OCI-LY1 (cell line): ENCODE measurements at regions not wholly inside any gene's neighbourhood (a gene's known extent, or its start where the extent isn't known, plus 50 kb on each side); places are given as distances from the start of the nearest gene placed in this dataset.
"Not testable (repeated sequence)": the region's sequence is repeated elsewhere in the genome, so short reads cannot be mapped to it uniquely, and the experiment has no call there.

Experiments used
- H2AFZ ChIP-seq: fragments of 200-600 bp; sonication (generic), shearing (Covaris generic); 2 replicates; pipeline ENCODE4 v1.6.0; 2014; ENCODE audit warnings: antibody characterized with exemption, mild to moderate bottlenecking, low read length
- H3F3A ChIP-seq: fragments of 200-600 bp; sonication (generic), shearing (Covaris generic); 2 replicates; pipeline ENCODE4 v1.6.0; 2014; ENCODE audit warnings: mild to moderate bottlenecking, antibody characterized with exemption, low read length, moderate library complexity; ENCODE audit not compliant: insufficient read depth
- H3K27ac ChIP-seq: fragments of 200-600 bp; sonication (generic); 2 replicates; pipeline ENCODE4 v1.5.1; 2014; ENCODE audit warnings: low read length, mixed run types, mild to moderate bottlenecking, low read depth; ENCODE audit not compliant: poor library complexity, severe bottlenecking
- H3K27me3 ChIP-seq: fragments of 200-600 bp; sonication (generic); 2 replicates; pipeline ENCODE4 v1.6.0; 2014; ENCODE audit warnings: antibody characterized with exemption, mild to moderate bottlenecking, low read length, moderate library complexity; ENCODE audit not compliant: insufficient read depth
- H3K36me3 ChIP-seq: fragments of 200-600 bp; sonication (generic); 2 replicates; pipeline ENCODE4 v1.6.1; 2014; ENCODE audit warnings: mild to moderate bottlenecking, antibody characterized with exemption, low read length, moderate library complexity, mixed read lengths; ENCODE audit not compliant: insufficient read depth
- H3K4me1 ChIP-seq: fragments of 200-600 bp; sonication (generic); 2 replicates; pipeline ENCODE4 v1.5.1; 2014; ENCODE audit warnings: mild to moderate bottlenecking, low read length, moderate library complexity; ENCODE audit not compliant: insufficient read depth, severe bottlenecking
- H3K4me2 ChIP-seq: fragments of 200-600 bp; sonication (generic), shearing (Covaris generic); 2 replicates; pipeline ENCODE4 v1.6.1; 2014; ENCODE audit warnings: low read length
- H3K4me3 ChIP-seq: fragments of 200-600 bp; sonication (generic); 2 replicates; pipeline ENCODE4 v1.5.1; 2014; ENCODE audit warnings: low read length, low read depth, mild to moderate bottlenecking, mixed read lengths; ENCODE audit not compliant: poor library complexity, severe bottlenecking
- H3K79me2 ChIP-seq: fragments of 200-600 bp; shearing (Covaris generic); 2 replicates; pipeline ENCODE4 v1.6.1; 2016; ENCODE audit warnings: mixed run types, low read length, mixed read lengths; ENCODE audit not compliant: insufficient read depth
- H3K9ac ChIP-seq: fragments of 200-600 bp; sonication (generic), shearing (Covaris generic); 2 replicates; pipeline ENCODE4 v1.6.1; 2014; ENCODE audit warnings: mild to moderate bottlenecking, low read length, mixed read lengths
- H3K9me2 ChIP-seq: fragments of 200-600 bp; sonication (generic), shearing (Covaris generic); 2 replicates; pipeline ENCODE4 v1.6.1; 2014; ENCODE audit warnings: low read depth, mild to moderate bottlenecking, low read length, mixed read lengths
- H3K9me3 ChIP-seq: fragments of 200-600 bp; shearing (Covaris generic); 2 replicates; pipeline ENCODE4 v1.6.1; 2014; ENCODE audit warnings: low read length, mixed read lengths
- H4K20me1 ChIP-seq: fragments of 200-600 bp; sonication (generic), shearing (Covaris generic); 2 replicates; pipeline ENCODE4 v1.6.0; 2016; ENCODE audit warnings: mild to moderate bottlenecking, low read length; ENCODE audit not compliant: insufficient read depth
- EZH2 ChIP-seq: fragments of 200-600 bp; sonication (generic), shearing (Covaris generic); IDR thresholded peaks from 2 replicates; pipeline ENCODE4 v1.8.0; 2017; ENCODE audit warnings: borderline replicate concordance, mixed run types, mild to moderate bottlenecking, antibody characterized with exemption, low read length, moderate library complexity, mixed read lengths
- TF ChIP-seq, protein P1 (sequence below): fragments of 200-600 bp; sonication (generic), shearing (Covaris generic); IDR thresholded peaks from 2 replicates; pipeline ENCODE4 v1.5.1; 2017; ENCODE audit warnings: mild to moderate bottlenecking, antibody characterized with exemption, low read length, moderate library complexity, mixed read lengths

DNA sequence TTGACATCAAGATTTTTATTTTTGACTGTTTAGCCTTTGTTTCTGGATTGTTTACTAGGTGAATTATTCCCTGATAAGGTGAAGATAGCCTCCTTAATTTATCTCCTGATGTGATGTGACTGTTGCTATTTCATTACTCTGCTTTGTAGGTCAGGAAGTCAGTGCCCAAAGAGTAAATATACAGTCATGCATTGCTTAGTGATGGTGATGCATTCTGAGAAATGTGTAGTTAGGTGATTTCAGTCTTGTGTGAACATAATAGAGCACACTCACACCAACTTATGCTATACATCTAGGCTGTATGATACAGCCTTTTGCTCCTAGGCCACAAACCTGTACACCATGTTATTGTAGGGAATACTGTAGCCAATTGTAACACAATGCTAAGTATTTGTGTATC, 102.4 kb upstream of the THUMPD2 start:
- H3K79me2 ChIP-seq, result no peaks in the 10 kb centered on the region
- no peaks in the 10 kb centered on the region for H3K9me3 ChIP-seq
- TF ChIP-seq, protein P1, sequence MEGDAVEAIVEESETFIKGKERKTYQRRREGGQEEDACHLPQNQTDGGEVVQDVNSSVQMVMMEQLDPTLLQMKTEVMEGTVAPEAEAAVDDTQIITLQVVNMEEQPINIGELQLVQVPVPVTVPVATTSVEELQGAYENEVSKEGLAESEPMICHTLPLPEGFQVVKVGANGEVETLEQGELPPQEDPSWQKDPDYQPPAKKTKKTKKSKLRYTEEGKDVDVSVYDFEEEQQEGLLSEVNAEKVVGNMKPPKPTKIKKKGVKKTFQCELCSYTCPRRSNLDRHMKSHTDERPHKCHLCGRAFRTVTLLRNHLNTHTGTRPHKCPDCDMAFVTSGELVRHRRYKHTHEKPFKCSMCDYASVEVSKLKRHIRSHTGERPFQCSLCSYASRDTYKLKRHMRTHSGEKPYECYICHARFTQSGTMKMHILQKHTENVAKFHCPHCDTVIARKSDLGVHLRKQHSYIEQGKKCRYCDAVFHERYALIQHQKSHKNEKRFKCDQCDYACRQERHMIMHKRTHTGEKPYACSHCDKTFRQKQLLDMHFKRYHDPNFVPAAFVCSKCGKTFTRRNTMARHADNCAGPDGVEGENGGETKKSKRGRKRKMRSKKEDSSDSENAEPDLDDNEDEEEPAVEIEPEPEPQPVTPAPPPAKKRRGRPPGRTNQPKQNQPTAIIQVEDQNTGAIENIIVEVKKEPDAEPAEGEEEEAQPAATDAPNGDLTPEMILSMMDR, result no peak
- no peak for TF ChIP-seq EZH2
- no peaks in the 10 kb centered on the region for H3K27me3 ChIP-seq
- H3K9ac ChIP-seq, result no peak overlapping the region
- H2AFZ ChIP-seq, result no peak overlapping the region
- no peaks in the 10 kb centered on the region for H4K20me1 ChIP-seq
- no peaks in the 10 kb centered on the region for H3K4me1 ChIP-seq
- no peak overlapping the region for H3K27ac ChIP-seq
- H3F3A ChIP-seq, result no peaks in the 10 kb centered on the region
- H3K9me2 ChIP-seq, result no peaks in the 10 kb centered on the region
- H3K4me3 ChIP-seq, result no peak overlapping the region
- no peaks in the 10 kb centered on the region for H3K36me3 ChIP-seq
- no peak overlapping the region for H3K4me2 ChIP-seq

DNA sequence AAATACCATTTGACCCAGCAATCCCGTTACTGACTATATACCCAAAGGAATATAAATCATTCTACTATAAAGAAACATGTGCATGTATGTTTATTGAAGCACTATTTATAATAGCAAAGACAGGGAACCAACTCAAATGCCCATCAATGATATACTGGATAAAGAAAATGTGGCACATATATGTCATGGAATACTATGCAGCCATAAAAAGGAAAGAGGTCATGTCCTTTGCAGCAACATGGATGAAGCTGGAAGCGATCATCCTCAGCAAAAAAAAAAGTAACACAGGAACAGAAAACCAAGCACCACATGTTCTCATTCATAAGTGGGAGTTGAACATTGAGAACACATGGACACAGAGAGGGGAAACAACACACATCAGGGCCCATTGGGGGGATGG, 99.9 kb upstream of the THUMPD2 start:
- H3K27me3 ChIP-seq, H3K36me3 ChIP-seq, H3K9ac ChIP-seq, H3K4me3 ChIP-seq, H4K20me1 ChIP-seq, H2AFZ ChIP-seq, H3K4me2 ChIP-seq, H3F3A ChIP-seq, H3K4me1 ChIP-seq, H3K9me3 ChIP-seq, H3K79me2 ChIP-seq, H3K27ac ChIP-seq, H3K9me2 ChIP-seq: not testable (repeated sequence)

DNA sequence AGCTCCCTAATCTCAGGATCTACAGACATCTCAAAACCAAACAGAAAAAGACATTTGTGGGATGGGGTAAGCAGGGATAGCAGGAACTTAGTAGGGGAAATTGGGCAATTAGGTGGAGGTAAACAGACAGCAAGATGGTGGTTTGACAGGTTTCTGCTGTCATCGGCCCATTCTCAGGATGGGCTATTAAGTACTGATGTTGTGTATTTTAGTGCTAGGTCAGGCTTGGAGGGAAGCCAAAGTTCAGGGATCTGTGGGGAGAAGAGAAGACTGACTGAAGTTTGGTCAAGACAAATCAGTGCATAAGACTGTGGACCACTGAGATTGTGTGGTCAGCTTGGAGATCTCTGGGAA, 96.8 kb upstream of the THUMPD2 start:
- no peaks in the 10 kb centered on the region for H3K27me3 ChIP-seq
- no peaks in the 10 kb centered on the region for H3K9me2 ChIP-seq
- H3K79me2 ChIP-seq, result no peaks in the 10 kb centered on the region
- TF ChIP-seq, protein P1, result no peak
- no peak for TF ChIP-seq EZH2
- no peaks in the 10 kb centered on the region for H3K9me3 ChIP-seq
- H3K36me3 ChIP-seq, result no peaks in the 10 kb centered on the region
- H3K4me2 ChIP-seq, result no peak overlapping the region
- no peaks in the 10 kb centered on the region for H3F3A ChIP-seq
- H3K4me3 ChIP-seq, result no peak overlapping the region
- no peak overlapping the region for H3K27ac ChIP-seq
- H2AFZ ChIP-seq, result no peak overlapping the region
- H3K9ac ChIP-seq, result no peak overlapping the region
- H3K4me1 ChIP-seq, result no peaks in the 10 kb centered on the region
- no peaks in the 10 kb centered on the region for H4K20me1 ChIP-seq

DNA sequence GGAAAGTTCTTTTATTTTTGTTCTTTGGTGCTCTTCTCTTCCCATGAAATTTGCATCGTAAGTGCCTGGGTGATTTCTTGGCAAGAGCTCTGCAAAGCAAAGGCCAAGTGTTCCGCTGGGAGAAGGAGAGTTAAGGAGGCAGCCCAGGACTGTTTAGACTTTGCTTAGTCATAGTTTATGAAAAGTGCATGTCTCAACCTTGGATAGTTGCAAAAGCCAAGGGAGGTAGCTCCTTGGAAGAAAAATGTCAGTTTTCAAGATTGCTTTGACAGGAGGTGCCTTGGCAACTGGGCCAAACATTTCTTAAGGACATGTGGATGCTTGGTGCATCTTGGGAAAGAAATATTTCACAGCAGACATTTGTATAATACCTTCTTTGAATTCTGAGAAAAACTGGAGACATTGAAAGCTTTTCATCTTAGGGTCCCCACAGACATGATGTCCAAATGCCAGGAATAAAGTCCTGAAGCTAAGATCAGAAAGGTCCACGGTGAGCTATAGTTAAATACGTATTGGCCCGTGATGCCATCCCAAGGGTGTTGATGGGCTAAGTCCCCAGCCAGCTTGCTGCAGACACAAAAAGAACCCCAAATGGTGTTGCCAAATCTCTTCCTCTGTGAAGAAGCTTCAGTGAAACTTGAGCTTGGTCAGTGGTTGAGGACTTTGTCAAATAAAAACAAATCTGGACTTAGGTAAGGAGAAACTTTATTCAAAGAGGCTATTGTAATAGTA, 96.3 kb upstream of the THUMPD2 start:
- no peak overlapping the region for H3K27ac ChIP-seq
- no peak overlapping the region for H3K4me3 ChIP-seq
- H3K79me2 ChIP-seq, result no peaks in the 10 kb centered on the region
- H3K9ac ChIP-seq, result no peak overlapping the region
- H2AFZ ChIP-seq, result no peak overlapping the region
- no peaks in the 10 kb centered on the region for H3K9me3 ChIP-seq
- no peaks in the 10 kb centered on the region for H3K4me1 ChIP-seq
- H4K20me1 ChIP-seq, result no peaks in the 10 kb centered on the region
- H3K36me3 ChIP-seq, result no peaks in the 10 kb centered on the region
- H3K9me2 ChIP-seq, result no peaks in the 10 kb centered on the region
- no peaks in the 10 kb centered on the region for H3F3A ChIP-seq
- H3K4me2 ChIP-seq, result no peak overlapping the region
- TF ChIP-seq EZH2, result no peak
- TF ChIP-seq, protein P1, result no peak
- no peaks in the 10 kb centered on the region for H3K27me3 ChIP-seq
